GM12872 (cell line): ENCODE measurements at regions not wholly inside any gene's neighbourhood (a gene's known extent, or its start where the extent isn't known, plus 50 kb on each side); places are given as distances from the start of the nearest gene placed in this dataset.

Experiments
- TF ChIP-seq, protein P1 (sequence below): IDR thresholded peaks from 3 replicates; pipeline ENCODE4 v1.5.1; 2011; ENCODE audit warnings: low read depth, mild to moderate bottlenecking, low read length, moderate library complexity; ENCODE audit not compliant: insufficient read depth

DNA sequence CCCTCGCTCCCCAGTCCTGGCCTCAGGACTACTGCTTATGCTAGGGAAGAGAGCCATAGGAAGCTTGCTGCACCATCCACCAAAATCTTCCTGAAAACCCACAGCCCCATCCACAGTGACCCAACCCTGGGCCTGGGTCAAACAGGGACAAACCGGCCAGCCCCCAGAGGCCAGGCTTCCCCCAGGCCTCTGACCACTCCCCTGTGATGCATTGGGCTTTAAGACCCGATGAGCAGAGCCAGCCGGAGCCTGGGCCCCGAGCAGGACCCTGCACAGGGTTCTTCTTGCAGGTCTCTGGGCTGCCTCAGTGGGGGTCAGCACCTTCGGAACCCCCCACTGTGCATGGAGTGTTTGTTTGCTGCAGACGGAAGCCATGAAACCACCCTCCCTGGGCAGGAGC is 583.7 kb downstream of the BRD1 start:
- TF ChIP-seq, protein P1, sequence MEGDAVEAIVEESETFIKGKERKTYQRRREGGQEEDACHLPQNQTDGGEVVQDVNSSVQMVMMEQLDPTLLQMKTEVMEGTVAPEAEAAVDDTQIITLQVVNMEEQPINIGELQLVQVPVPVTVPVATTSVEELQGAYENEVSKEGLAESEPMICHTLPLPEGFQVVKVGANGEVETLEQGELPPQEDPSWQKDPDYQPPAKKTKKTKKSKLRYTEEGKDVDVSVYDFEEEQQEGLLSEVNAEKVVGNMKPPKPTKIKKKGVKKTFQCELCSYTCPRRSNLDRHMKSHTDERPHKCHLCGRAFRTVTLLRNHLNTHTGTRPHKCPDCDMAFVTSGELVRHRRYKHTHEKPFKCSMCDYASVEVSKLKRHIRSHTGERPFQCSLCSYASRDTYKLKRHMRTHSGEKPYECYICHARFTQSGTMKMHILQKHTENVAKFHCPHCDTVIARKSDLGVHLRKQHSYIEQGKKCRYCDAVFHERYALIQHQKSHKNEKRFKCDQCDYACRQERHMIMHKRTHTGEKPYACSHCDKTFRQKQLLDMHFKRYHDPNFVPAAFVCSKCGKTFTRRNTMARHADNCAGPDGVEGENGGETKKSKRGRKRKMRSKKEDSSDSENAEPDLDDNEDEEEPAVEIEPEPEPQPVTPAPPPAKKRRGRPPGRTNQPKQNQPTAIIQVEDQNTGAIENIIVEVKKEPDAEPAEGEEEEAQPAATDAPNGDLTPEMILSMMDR = no peak

DNA sequence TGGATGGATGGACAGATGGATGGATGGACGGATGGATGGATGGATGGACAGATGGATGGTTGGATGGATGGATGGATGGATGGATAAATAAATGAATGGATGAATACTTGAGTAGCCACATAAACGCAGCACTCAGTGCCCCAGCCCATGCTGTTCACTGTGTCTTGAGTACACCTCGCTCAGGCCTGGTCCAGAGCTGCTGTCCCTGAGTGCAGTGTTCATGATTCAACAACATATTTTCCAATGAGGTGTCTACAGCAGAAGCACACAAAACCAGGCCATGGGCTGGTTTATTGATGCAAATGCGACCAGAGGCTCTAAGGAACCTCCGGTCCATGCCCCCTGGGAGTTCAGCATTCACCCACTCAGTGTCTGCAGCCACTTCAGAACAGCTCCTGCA is 584.3 kb downstream of the BRD1 start:
- TF ChIP-seq, protein P1 = no peak

DNA sequence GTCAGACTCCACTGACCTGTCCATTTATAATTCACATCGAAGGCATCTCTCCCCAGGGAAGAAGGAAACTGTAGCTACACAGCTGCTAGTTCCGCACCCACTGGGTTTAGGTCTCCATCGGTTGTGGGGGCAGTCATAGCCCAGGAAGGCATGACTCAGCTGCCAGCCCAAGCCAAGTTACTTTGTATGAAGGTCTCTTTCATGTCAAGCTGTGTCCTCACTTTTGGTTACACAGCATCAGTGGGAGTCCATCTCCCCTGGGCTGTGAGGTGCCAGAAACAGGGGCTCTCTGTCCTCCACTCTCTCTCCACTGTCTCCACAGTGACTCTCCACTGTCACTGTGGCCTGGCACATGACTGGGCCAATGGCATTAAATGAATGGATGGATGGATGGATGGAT is 585.2 kb downstream of the BRD1 start:
- TF ChIP-seq, protein P1 = no peak

DNA sequence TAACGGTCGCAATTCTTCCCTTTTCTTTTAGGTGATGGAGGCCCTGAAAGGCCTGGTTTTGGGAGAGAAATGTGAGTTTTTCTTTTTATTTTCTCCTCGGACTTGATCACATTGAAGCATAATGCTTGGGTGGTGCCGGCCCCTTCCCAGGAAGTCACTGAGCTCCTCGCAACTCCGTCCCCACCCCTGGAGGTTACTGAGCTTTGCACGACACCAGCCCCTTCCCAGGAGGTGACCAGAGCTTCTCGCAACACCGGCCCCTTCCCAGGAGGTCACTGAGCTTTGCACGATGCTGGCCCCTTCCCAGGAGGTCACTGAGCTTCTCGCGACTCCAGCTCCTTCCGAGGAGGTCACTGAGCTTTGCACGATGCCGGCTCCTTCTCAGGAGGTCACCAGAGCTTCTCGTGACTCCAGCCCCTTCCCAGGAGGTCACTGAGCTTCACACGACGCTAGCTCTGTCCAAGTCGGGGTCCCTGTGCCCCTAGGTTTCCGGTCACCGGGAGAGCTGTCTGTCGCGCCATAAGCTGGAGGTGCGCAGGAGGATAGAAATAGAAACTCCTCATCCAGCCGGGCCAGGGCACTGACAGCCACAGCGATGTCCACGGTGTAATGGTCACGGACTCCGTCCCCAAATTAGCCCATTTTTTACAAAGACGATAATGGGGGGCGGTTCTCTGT is 586.4 kb downstream of the BRD1 start:
- TF ChIP-seq, protein P1 = no peak

DNA sequence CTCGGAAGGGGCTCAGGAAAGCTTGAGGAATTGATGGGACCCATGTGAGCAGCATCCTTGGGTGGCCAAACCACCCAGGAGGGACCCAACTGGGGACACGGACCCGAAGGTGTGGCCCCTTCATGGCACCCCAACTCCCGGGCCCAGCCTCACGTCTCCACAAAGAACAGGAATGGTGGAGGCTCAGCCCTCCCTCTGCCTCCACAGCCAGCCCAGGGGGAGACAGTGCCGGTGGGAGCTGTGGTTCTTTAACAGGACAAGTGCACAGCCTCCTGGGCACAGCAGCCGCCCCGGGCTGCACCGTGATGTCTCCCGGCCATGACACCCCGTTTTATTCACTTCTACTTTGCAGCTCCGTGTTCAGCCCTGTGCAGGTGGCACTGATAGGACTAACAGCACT is 587.2 kb downstream of the BRD1 start:
- TF ChIP-seq, protein P1 = no peak

DNA sequence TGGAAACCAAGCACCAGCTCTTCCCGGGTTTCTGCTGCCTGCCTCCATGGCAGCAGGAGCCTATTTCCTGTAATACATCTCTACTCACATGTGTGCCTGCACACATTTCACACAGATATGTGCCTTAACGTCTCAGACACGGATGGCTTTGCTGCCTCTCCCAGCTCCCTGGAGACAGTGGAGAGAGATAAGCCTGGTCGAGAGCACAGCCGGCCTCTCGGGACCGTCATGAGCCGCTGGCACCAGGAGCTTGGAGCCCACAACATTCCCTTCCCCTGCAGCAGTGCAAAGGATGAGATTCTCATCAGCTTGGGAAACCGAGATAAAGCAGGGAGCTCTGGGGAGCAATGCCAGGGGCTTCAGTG is 587.7 kb downstream of the BRD1 start:
- TF ChIP-seq, protein P1 = no peak

DNA sequence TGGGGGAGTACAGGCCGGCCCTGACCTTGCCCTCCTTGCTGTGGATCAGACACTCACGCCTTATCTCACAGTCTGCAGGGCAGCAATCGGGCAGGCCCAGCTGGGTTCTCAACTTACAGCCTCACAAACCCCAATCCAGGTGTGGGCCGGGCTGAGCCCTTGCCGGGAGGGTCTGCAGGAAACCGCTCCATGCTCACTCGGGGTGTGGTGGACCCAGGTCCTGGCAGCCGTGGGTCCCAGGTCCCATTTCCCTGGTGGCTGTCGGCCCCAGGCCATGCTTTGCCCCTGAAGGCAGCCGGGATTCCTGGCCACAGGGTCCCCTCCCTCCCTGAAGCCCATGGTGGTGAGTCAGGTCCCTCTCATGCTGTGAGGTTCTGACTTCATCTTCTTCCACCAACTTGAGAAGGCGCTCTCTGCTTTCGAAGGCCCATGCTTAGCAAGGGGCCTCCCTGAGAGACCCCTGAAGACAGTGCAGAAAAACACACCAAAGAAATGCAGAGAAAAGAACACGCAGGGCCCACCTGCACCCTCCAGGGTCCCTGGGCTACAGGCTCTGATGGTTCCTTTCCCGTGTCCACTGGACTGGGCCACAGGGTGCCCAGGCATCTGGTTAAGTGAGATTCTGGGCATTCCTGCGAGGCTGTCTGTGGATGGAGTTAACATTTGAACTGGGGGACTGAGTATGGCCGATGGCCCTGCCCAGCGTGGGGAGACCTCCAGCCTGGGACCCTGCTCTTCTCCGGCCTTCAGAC is 588.2 kb downstream of the BRD1 start:
- TF ChIP-seq, protein P1 = no peak
